SK-N-MC (cell line): ENCODE measurements at regions not wholly inside any gene's neighbourhood (a gene's known extent, or its start where the extent isn't known, plus 50 kb on each side); places are given as distances from the start of the nearest gene placed in this dataset.

ENCODE experiments used
- EZH2 ChIP-seq: fragments of 200-600 bp; sonication (generic); IDR thresholded peaks from one replicate; pipeline ENCODE4 v1.6.1; 2017; ENCODE audit warnings: antibody characterized with exemption
- FOXP2 ChIP-seq: optimal IDR thresholded peaks from 2 replicates; pipeline ENCODE3; 2011; ENCODE audit warnings: mild to moderate bottlenecking, moderate library complexity; ENCODE audit not compliant: insufficient read depth; ENCODE audit errors: extremely low read length, control extremely low read depth
- POLR2AphosphoS5 ChIP-seq: IDR thresholded peaks from 2 replicates; pipeline ENCODE4 v1.6.1; 2012; ENCODE audit warnings: mild to moderate bottlenecking, low read depth, low read length, borderline replicate concordance

- TF ChIP-seq POLR2AphosphoS5 (no peak), EZH2 (no peak), FOXP2 (no peak)
Observed at GRCh38 chr14:97306133-97306759, 509.1 kb downstream of the VRK1 start.
